GM12873 (cell line): ENCODE measurements at regions not wholly inside any gene's neighbourhood (a gene's known extent, or its start where the extent isn't known, plus 50 kb on each side); places are given as distances from the start of the nearest gene placed in this dataset.

Experiments
- CTCF ChIP-seq: IDR thresholded peaks from 2 replicates; pipeline ENCODE4 v1.5.1; 2012; ENCODE audit warnings: low read depth, mild to moderate bottlenecking, moderate library complexity, low read length, control low read depth; ENCODE audit not compliant: insufficient read depth; ENCODE audit errors: missing control alignments

- TF ChIP-seq CTCF = no peak
Observed at GRCh38 chr4:181021213-181021612, 1222.0 kb upstream of the TENM3 start.

DNA sequence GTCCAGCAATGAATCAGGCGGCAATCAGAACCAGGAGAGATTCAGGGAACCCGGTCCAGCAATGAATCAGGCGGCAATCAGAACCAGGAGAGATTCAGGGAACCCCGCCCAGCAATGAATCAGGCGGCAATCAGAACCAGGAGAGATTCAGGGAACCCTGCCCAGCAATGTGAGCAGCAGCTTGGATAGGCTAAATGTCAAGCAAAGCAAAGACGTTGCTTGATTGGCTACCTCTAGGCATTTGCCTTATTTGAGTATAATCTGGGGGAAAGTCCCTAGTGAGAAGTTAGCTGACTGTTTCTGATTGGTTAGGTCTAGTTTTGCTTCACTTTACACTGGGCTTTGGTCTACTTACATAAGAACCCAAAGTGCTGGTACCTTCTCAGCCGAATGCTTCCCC lies 1212.2 kb upstream of the TENM3 start:
- TF ChIP-seq CTCF = no peak

- no peak for TF ChIP-seq CTCF
Observed at GRCh38 chr4:181043486-181043885, 1199.7 kb upstream of the TENM3 start.

GRCh38 chr4:181046809-181047208 lies 1196.4 kb upstream of the TENM3 start:
- TF ChIP-seq CTCF = no peak

- no peak for TF ChIP-seq CTCF
Observed at GRCh38 chr4:181051931-181052330, 1191.3 kb upstream of the TENM3 start.

- TF ChIP-seq CTCF = no peak
Observed at GRCh38 chr4:181061787-181062186, 1181.4 kb upstream of the TENM3 start.

DNA sequence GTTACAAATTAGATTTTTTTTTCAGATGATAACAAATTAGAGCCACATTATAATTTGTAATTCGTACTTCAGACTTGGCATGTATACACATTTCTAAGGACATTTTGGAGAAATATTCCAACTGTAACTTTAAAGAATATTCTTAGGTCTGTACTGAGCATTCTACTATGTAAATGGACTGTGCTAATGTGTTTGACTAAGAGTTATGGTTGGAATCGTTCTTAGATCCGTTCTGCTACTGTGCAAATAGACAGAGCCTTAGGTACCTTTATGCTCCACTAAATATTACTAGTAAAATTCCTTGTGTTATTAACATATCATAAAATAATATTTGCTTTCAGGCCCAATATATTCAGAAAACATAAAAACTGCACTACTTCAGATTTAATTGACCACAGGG lies 1180.0 kb upstream of the TENM3 start:
- TF ChIP-seq CTCF = no peak
